NT2/D1 (cell line): ENCODE measurements at regions not wholly inside any gene's neighbourhood (a gene's known extent, or its start where the extent isn't known, plus 50 kb on each side); places are given as distances from the start of the nearest gene placed in this dataset.

Source experiments
- DNase-seq: peaks from one replicate; pipeline ENCODE4 v3.0.0-alpha.2; 2011; ENCODE audit warnings: low read depth, low spot score
- H3K27me3 ChIP-seq: 2 replicates; pipeline ENCODE4 v1.6.0; 2011; ENCODE audit warnings: mild to moderate bottlenecking; ENCODE audit not compliant: insufficient read length, insufficient read depth
- H3K36me3 ChIP-seq: 2 replicates; pipeline ENCODE4 v1.6.1; 2011; ENCODE audit warnings: mild to moderate bottlenecking, low read length, mixed read lengths; ENCODE audit not compliant: insufficient read depth, insufficient read length
- H3K4me1 ChIP-seq: 2 replicates; pipeline ENCODE4 v1.5.1; 2011; ENCODE audit not compliant: insufficient read depth, insufficient read length
- H3K4me3 ChIP-seq: 2 replicates; pipeline ENCODE4 v1.5.1; 2011; ENCODE audit warnings: low read depth; ENCODE audit not compliant: insufficient read length
- H3K9ac ChIP-seq: 2 replicates; pipeline ENCODE4 v1.6.0; 2011; ENCODE audit warnings: low read depth; ENCODE audit not compliant: insufficient read length
- H3K9me3 ChIP-seq: 2 replicates; pipeline ENCODE4 v1.5.1; 2011; ENCODE audit warnings: mild to moderate bottlenecking, low read length; ENCODE audit not compliant: insufficient read depth
- SUZ12 ChIP-seq: IDR thresholded peaks from 2 replicates; pipeline ENCODE4 v1.6.1; 2011; ENCODE audit not compliant: insufficient read length, insufficient read depth; ENCODE audit errors: extremely low read depth
- YY1 ChIP-seq: IDR thresholded peaks from 2 replicates; pipeline ENCODE4 v1.6.1; 2011; ENCODE audit not compliant: insufficient read length, insufficient read depth
- ZNF274 ChIP-seq: IDR thresholded peaks from 2 replicates; pipeline ENCODE4 v1.6.1; 2011; ENCODE audit warnings: mild to moderate bottlenecking, low read depth, low read length

DNA sequence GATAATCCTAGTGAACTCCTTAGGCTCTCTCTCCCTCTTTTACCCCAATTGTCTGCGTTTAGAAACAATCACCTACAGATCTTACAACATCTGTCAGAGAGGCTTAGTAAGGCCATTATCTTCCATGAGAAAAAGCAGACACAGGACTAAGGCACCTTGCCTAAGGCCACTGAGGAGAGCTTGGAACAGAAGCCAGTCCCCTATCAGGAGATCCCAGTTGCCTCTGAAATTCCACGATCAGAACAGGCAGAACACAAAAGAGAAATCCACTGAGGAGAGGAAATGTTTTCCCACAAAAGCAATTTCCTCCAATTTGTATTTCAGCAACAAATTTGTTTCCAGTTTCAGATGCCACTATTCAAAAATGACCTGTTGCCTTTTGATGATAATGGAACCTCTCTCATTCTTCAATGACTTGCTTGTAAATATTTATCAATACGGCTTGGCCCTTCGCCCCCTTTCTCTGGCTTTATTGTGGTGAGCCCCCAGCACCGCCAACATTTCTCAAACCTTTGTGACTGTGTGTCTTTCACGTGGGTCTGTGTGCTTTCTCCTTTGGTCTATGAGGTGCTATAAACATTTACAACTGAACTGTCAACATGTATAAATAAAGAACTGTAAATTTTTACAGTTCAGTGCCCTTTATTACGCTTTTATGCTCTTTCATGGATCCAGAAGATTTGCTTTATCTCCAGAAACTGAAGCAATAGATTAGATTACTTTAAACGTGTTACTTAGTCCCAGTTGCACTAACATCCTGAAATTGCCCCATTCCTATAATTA is 187.8 kb upstream of the PHACTR1 start:
- no peaks in the 10 kb centered on the region for H3K9me3 ChIP-seq
- no peaks in the 10 kb centered on the region for H3K36me3 ChIP-seq
- H3K4me3 ChIP-seq = no peak overlapping the region
- no peak overlapping the region for H3K9ac ChIP-seq
- no peak for DNase-seq
- peaks cover 6% of the 10 kb centered on the region for H3K4me1 ChIP-seq
- TF ChIP-seq SUZ12 = no peak
- H3K27me3 ChIP-seq = no peaks in the 10 kb centered on the region

GRCh38 chr6:12529364-12530019 is 187.1 kb upstream of the PHACTR1 start:
- Histone ChIP-seq H3K9ac (no peak overlapping the region), H3K9me3 (no peaks in the 10 kb centered on the region), H3K4me3 (no peak overlapping the region), H3K36me3 (no peaks in the 10 kb centered on the region), H3K4me1 (peaks cover 6% of the 10 kb centered on the region), H3K27me3 (no peaks in the 10 kb centered on the region)
- DNase-seq = no peak
- TF ChIP-seq YY1 (no peak), SUZ12 (no peak), ZNF274 (no peak)

DNA sequence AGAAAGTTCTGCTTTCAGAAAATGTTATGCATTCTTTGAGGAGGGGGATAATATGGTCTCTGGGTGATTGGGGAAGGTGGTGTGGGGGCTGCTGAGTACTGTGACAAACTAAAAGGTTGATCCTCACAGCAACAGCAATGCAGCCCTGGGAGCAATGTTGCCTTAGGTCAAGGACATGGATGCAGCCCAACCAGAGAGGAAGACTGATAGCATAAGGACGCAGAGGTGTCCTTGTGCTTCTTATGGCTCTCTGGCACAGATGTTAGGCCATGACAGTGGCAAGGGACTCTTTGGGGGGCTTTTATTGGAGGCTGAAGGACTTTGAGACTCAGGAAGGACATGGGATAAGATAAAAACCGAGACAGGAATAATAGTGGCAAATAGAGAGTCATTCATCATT is 186.2 kb upstream of the PHACTR1 start:
- Histone ChIP-seq H3K27me3 (no peaks in the 10 kb centered on the region), H3K36me3 (no peaks in the 10 kb centered on the region), H3K9ac (no peak overlapping the region), H3K4me3 (no peak overlapping the region), H3K9me3 (no peaks in the 10 kb centered on the region), H3K4me1 (peaks cover 6% of the 10 kb centered on the region)
- DNase-seq = no peak
- no peak for TF ChIP-seq SUZ12
- TF ChIP-seq ZNF274 = no peak
- no peak for TF ChIP-seq YY1

- no peak for DNase-seq
- Histone ChIP-seq H3K4me1 (peaks cover 6% of the 10 kb centered on the region), H3K4me3 (no peak overlapping the region), H3K9me3 (no peaks in the 10 kb centered on the region), H3K9ac (no peak overlapping the region), H3K36me3 (no peaks in the 10 kb centered on the region), H3K27me3 (no peaks in the 10 kb centered on the region)
- TF ChIP-seq SUZ12 (no peak), ZNF274 (no peak), YY1 (no peak)
Observed at GRCh38 chr6:12533586-12533985, 183.0 kb upstream of the PHACTR1 start.

DNA sequence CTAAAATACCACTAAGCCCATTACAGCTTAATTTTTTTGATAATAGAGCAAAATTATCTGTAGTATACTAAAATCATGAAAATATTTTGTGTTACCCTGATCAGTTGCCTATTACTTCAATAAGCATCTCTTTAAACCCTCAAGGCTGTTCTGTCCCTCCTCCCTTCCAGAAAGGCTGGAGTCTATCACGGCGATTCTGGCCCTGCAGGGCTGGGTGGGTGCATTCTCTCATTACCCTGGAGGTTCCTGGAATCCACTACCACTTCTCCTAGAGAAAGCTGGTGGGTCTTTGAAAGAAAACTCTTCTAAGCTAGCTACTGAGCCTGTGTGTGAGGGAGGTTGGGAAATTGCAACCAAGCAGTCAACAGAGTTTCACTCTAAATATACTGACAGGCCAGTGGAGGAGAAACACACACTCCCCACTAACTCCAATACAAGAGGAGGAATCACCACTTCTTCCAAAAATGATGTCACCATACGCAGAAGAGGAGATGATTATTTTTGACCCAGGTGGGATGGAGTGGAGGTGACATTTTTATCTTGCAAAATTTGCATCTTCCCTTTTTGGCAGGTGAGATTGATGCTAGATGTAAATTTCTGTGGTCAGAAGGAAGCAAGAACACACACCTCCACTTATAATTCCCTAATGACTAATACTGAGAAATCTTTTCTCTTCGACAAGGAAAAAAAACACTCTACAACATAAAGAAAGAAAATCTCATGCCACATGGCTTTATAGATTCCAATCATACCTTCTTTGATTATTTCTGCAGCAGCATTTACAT is 182.3 kb upstream of the PHACTR1 start:
- Histone ChIP-seq H3K9me3 (no peaks in the 10 kb centered on the region), H3K4me1 (peaks cover 6% of the 10 kb centered on the region), H3K27me3 (no peaks in the 10 kb centered on the region), H3K9ac (no peak overlapping the region), H3K4me3 (no peak overlapping the region), H3K36me3 (no peaks in the 10 kb centered on the region)
- no peak for DNase-seq
- TF ChIP-seq ZNF274 = no peak
- TF ChIP-seq YY1 = no peak
- no peak for TF ChIP-seq SUZ12

GRCh38 chr6:12535586-12536314 is 180.8 kb upstream of the PHACTR1 start:
- H3K9ac ChIP-seq = no peak overlapping the region

GRCh38 chr6:12536416-12536815 is 180.2 kb upstream of the PHACTR1 start:
- Histone ChIP-seq H3K9ac (no peak overlapping the region), H3K27me3 (no peaks in the 10 kb centered on the region), H3K9me3 (no peaks in the 10 kb centered on the region), H3K36me3 (no peaks in the 10 kb centered on the region), H3K4me1 (no peaks in the 10 kb centered on the region), H3K4me3 (no peak overlapping the region)
- TF ChIP-seq ZNF274 (no peak), YY1 (no peak), SUZ12 (no peak)
- no peak for DNase-seq

More at GRCh38 chr6:12535586-12536314, 180.8 kb upstream of the PHACTR1 start:
- Histone ChIP-seq H3K9me3 (no peaks in the 10 kb centered on the region), H3K36me3 (no peaks in the 10 kb centered on the region), H3K27me3 (no peaks in the 10 kb centered on the region), H3K4me3 (no peak overlapping the region), H3K4me1 (no peaks in the 10 kb centered on the region)
- no peak for TF ChIP-seq YY1
- no peak for TF ChIP-seq ZNF274
- no peak for TF ChIP-seq SUZ12
- no peak for DNase-seq
